Smooth muscle cell (in vitro differentiated cells): ENCODE measurements at regions not wholly inside any gene's neighbourhood (a gene's known extent, or its start where the extent isn't known, plus 50 kb on each side); places are given as distances from the start of the nearest gene placed in this dataset.

Experiments used
- DNase-seq: peaks from one replicate; lab custom pipeline; 2025; ENCODE audit not compliant: unreplicated experiment; lab: John Stamatoyannopoulos, UW
- H2AFZ ChIP-seq: fragments of 200-600 bp; sonication (generic); 2 replicates; pipeline ENCODE4 v1.6.0; 2016; ENCODE audit warnings: antibody characterized with exemption, low read depth, mild to moderate bottlenecking
- H3F3A ChIP-seq: fragments of 200-600 bp; sonication (generic); 2 replicates; pipeline ENCODE4 v1.6.0; 2017; ENCODE audit warnings: antibody characterized with exemption, low read depth
- H3K27ac ChIP-seq: fragments of 200-600 bp; sonication (generic); 2 replicates; pipeline ENCODE4 v1.5.1; 2016; ENCODE audit warnings: low read depth, mild to moderate bottlenecking
- H3K27me3 ChIP-seq: fragments of 200-600 bp; sonication (generic); 2 replicates; pipeline ENCODE4 v1.6.1; 2016; ENCODE audit warnings: low read depth, mild to moderate bottlenecking
- H3K36me3 ChIP-seq: fragments of 200-600 bp; sonication (generic); 2 replicates; pipeline ENCODE4 v1.5.1; 2016; ENCODE audit warnings: low read depth
- H3K4me1 ChIP-seq: fragments of 200-600 bp; sonication (generic); 2 replicates; pipeline ENCODE4 v1.5.1; 2016; ENCODE audit warnings: low read depth
- H3K4me2 ChIP-seq: fragments of 200-600 bp; sonication (generic); 2 replicates; pipeline ENCODE4 v1.6.0; 2016; ENCODE audit warnings: mild to moderate bottlenecking
- H3K4me3 ChIP-seq: fragments of 200-600 bp; sonication (generic); 2 replicates; pipeline ENCODE4 v1.5.1; 2016; ENCODE audit warnings: mild to moderate bottlenecking
- H3K79me2 ChIP-seq: fragments of 200-600 bp; sonication (generic); 2 replicates; pipeline ENCODE4 v1.6.0; 2016; ENCODE audit warnings: low read depth, mild to moderate bottlenecking
- H3K9ac ChIP-seq: fragments of 200-600 bp; sonication (generic); 2 replicates; pipeline ENCODE4 v1.6.0; 2016; ENCODE audit warnings: low read depth
- H3K9me3 ChIP-seq: fragments of 200-600 bp; sonication (generic); replicated peaks from 2 replicates; pipeline ENCODE4 v1.5.1; 2016; ENCODE audit warnings: low read depth
- H4K20me1 ChIP-seq: fragments of 200-600 bp; sonication (generic); 2 replicates; pipeline ENCODE4 v1.6.0; 2016; ENCODE audit warnings: low read depth
- CTCF ChIP-seq: fragments of 200-600 bp; sonication (generic); IDR thresholded peaks from 2 replicates; pipeline ENCODE4 v1.5.1; 2017; ENCODE audit warnings: borderline replicate concordance, mild to moderate bottlenecking, antibody characterized with exemption; ENCODE audit not compliant: insufficient read depth, poor library complexity, severe bottlenecking
- WGBS: methylation state at CpG from one replicate; pipeline ENCODE4 v1.1.7; 2016; ENCODE audit warnings: low lambda C conversion rate; 5-methylcytosine and 5-hydroxymethylcytosine counted together

- Histone ChIP-seq H3K9ac (no peak overlapping the region), H2AFZ (no peak overlapping the region), H4K20me1 (no peaks in the 10 kb centered on the region), H3K36me3 (no peaks in the 10 kb centered on the region), H3K9me3 (no peaks in the 10 kb centered on the region), H3F3A (no peaks in the 10 kb centered on the region), H3K79me2 (no peaks in the 10 kb centered on the region), H3K4me1 (no peaks in the 10 kb centered on the region), H3K4me2 (no peak overlapping the region), H3K27me3 (peaks cover 14% of the 10 kb centered on the region), H3K4me3 (no peak overlapping the region), H3K27ac (no peak overlapping the region)
- TF ChIP-seq CTCF = no peak
- WGBS = 89% methylated on average over 10 of the region's 10 CpGs
- DNase-seq = no peak
Measured at GRCh38 chr5:2003206-2003605, 120.5 kb upstream of the IRX4 start.

GRCh38 chr5:2001300-2001699, 118.6 kb upstream of the IRX4 start:
- H3K27me3 ChIP-seq = peaks cover 14% of the 10 kb centered on the region
- H4K20me1 ChIP-seq = no peaks in the 10 kb centered on the region
- H3K9ac ChIP-seq = no peak overlapping the region
- H2AFZ ChIP-seq = no peak overlapping the region
- no peak for DNase-seq
- H3F3A ChIP-seq = no peaks in the 10 kb centered on the region
- H3K4me3 ChIP-seq = no peak overlapping the region
- H3K9me3 ChIP-seq = no peaks in the 10 kb centered on the region
- H3K36me3 ChIP-seq = no peaks in the 10 kb centered on the region
- no peaks in the 10 kb centered on the region for H3K79me2 ChIP-seq
- WGBS = 86% methylated on average over 11 of the region's 12 CpGs
- no peak overlapping the region for H3K4me2 ChIP-seq
- H3K4me1 ChIP-seq = no peaks in the 10 kb centered on the region
- TF ChIP-seq CTCF = no peak
- H3K27ac ChIP-seq = no peak overlapping the region

- H4K20me1 ChIP-seq = no peaks in the 10 kb centered on the region
- no peaks in the 10 kb centered on the region for H3K9me3 ChIP-seq
- TF ChIP-seq CTCF = no peak
- H3K27me3 ChIP-seq = peaks cover 14% of the 10 kb centered on the region
- WGBS = 88% methylated on average over 12 of the region's 12 CpGs
- no peak overlapping the region for H3K9ac ChIP-seq
- H3K36me3 ChIP-seq = no peaks in the 10 kb centered on the region
- DNase-seq = no peak
- H3K27ac ChIP-seq = no peak overlapping the region
- no peak overlapping the region for H3K4me2 ChIP-seq
- no peak overlapping the region for H2AFZ ChIP-seq
- H3K4me1 ChIP-seq = no peaks in the 10 kb centered on the region
- no peaks in the 10 kb centered on the region for H3F3A ChIP-seq
- no peak overlapping the region for H3K4me3 ChIP-seq
- H3K79me2 ChIP-seq = no peaks in the 10 kb centered on the region
Measured at GRCh38 chr5:2000591-2000990, 117.9 kb upstream of the IRX4 start.

GRCh38 chr5:1999794-2000193, 117.1 kb upstream of the IRX4 start:
- H3K27ac ChIP-seq = no peak overlapping the region
- peaks cover 14% of the 10 kb centered on the region for H3K27me3 ChIP-seq
- no peak for TF ChIP-seq CTCF
- no peak overlapping the region for H2AFZ ChIP-seq
- H3K4me2 ChIP-seq = no peak overlapping the region
- H3K36me3 ChIP-seq = no peaks in the 10 kb centered on the region
- H3K9me3 ChIP-seq = no peaks in the 10 kb centered on the region
- no peaks in the 10 kb centered on the region for H3F3A ChIP-seq
- no peaks in the 10 kb centered on the region for H3K4me1 ChIP-seq
- no peaks in the 10 kb centered on the region for H3K79me2 ChIP-seq
- no peak overlapping the region for H3K4me3 ChIP-seq
- no peak overlapping the region for H3K9ac ChIP-seq
- H4K20me1 ChIP-seq = no peaks in the 10 kb centered on the region
- no peak for DNase-seq
- 86% methylated on average over 6 of the region's 6 CpGs for WGBS
